ENCODE measurements at regions not wholly inside any gene's neighbourhood (a gene's known extent, or its start where the extent isn't known, plus 50 kb on each side); places are given as distances from the start of the nearest gene placed in this dataset.

GRCh38 chr5:38151878-38152277 lies 106.5 kb upstream of the EGFLAM start:
- Histone ChIP-seq H3K36me3 (ENCODE audit: control insufficient read depth, insufficient read depth, low read length) (no peaks in the 10 kb centered on the region), H2AFZ (ENCODE audit: low read length) (no peak overlapping the region), H3K79me2 (ENCODE audit: control insufficient read depth, insufficient read depth, low read length) (no peaks in the 10 kb centered on the region), H3K4me3 (replicated peaks in 1 of 4; ENCODE audit: control extremely low read depth in 1 of 4, insufficient read depth in 1 of 4, low read depth in 3 of 4, low read length in 4 of 4) (no peak overlapping the region), H4K20me1 (ENCODE audit: control insufficient read depth, extremely low read depth, insufficient read depth, low read length) (no peaks in the 10 kb centered on the region), H3K4me2 (ENCODE audit: extremely low read depth, insufficient read depth, low read length) (no peak overlapping the region), H3K9me3 (ENCODE audit: control insufficient read depth, insufficient read depth, low read depth, low read length) (no peaks in the 10 kb centered on the region), H3K9ac (ENCODE audit: insufficient read depth, low read length) (no peak overlapping the region), H3K27me3 (ENCODE audit: control insufficient read depth, insufficient read depth, low read length) (peaks cover 3% of the 10 kb centered on the region), H3K4me1 (ENCODE audit: control insufficient read depth, extremely low read depth, insufficient read depth, low read length) (no peaks in the 10 kb centered on the region), H3K27ac (ENCODE audit: insufficient read depth, low read length) (no peak overlapping the region)
- TF ChIP-seq EZH2 (IDR thresholded peaks at IDR 0.05; ENCODE audit: low read length, missing control alignments) (no peak), CTCF (conservative IDR thresholded peaks at IDR 0.05 in 1 of 2, IDR thresholded peaks at IDR 0.05 in 1 of 2; ENCODE audit: low read depth in 1 of 2, low read length in 2 of 2) (no peak)
- DNase-seq (ENCODE audit: low read depth in 2 of 2), result no peak

DNA sequence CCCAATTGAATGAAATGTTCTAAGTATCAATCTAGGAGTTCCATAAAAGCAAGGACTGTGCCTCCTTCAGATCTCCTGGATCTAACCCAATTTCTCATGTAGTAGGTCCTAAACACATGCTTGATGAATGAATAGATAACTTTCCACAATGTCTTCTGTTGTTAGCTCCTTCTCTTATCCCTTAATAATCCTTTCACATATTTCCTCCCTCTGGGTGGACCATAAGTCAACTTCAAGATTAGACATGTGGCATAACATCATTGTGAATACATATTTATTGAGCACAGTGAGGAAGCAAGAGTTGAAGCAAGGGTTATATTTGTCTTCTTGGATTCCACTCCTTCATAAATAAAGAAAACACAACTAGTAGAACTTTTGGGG lies 108.6 kb upstream of the EGFLAM start:
- Histone ChIP-seq H3K4me1 (ENCODE audit: control insufficient read depth, extremely low read depth, insufficient read depth, low read length) (no peaks in the 10 kb centered on the region), H3K79me2 (ENCODE audit: control insufficient read depth, insufficient read depth, low read length) (no peaks in the 10 kb centered on the region), H3K9ac (ENCODE audit: insufficient read depth, low read length) (no peak overlapping the region), H3K9me3 (ENCODE audit: control insufficient read depth, insufficient read depth, low read depth, low read length) (no peaks in the 10 kb centered on the region), H3K27ac (ENCODE audit: insufficient read depth, low read length) (no peak overlapping the region), H4K20me1 (ENCODE audit: control insufficient read depth, extremely low read depth, insufficient read depth, low read length) (no peaks in the 10 kb centered on the region), H2AFZ (ENCODE audit: low read length) (no peak overlapping the region), H3K4me3 (replicated peaks in 1 of 4; ENCODE audit: control extremely low read depth in 1 of 4, insufficient read depth in 1 of 4, low read depth in 3 of 4, low read length in 4 of 4) (no peak overlapping the region), H3K36me3 (ENCODE audit: control insufficient read depth, insufficient read depth, low read length) (no peaks in the 10 kb centered on the region), H3K4me2 (ENCODE audit: extremely low read depth, insufficient read depth, low read length) (no peak overlapping the region), H3K27me3 (ENCODE audit: control insufficient read depth, insufficient read depth, low read length) (peaks cover 3% of the 10 kb centered on the region)
- no peak for TF ChIP-seq EZH2 (IDR thresholded peaks at IDR 0.05; ENCODE audit: low read length, missing control alignments)
- no peak for TF ChIP-seq CTCF (conservative IDR thresholded peaks at IDR 0.05 in 1 of 2, IDR thresholded peaks at IDR 0.05 in 1 of 2; ENCODE audit: low read depth in 1 of 2, low read length in 2 of 2)
- DNase-seq (ENCODE audit: low read depth in 2 of 2), result no peak

DNA sequence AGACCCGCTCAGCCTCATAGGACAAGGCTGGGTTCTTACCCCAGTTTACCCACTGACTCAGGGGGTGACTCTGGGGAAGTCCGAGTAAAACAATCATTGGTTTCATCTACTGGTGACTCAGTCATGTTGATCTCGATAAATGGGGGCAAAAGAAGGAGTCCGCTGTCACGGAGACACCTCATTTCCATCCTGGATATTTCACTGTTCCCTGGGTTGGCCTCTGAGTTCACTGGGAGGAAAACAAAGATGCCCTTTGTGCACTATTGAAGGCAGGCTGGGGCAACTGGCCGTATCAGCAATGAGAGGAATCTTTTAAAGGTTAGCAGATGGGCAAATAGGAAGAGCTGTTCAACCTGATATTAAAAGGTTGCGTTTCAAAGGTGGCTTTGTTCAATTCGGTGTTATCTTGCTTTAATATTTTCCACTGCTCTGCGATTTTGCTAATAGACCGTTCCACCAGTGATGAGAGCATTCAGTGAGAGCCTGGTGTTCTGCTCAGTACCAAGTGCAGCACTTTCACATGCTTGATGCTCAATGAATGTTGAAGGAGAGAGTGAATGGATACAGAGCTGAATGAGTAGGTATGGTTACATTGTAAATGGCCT lies 110.2 kb upstream of the EGFLAM start:
- H3K9ac ChIP-seq (ENCODE audit: insufficient read depth, low read length), result no peak overlapping the region
- no peak overlapping the region for H2AFZ ChIP-seq (ENCODE audit: low read length)
- no peaks in the 10 kb centered on the region for H3K4me1 ChIP-seq (ENCODE audit: control insufficient read depth, extremely low read depth, insufficient read depth, low read length)
- no peak overlapping the region for H3K4me2 ChIP-seq (ENCODE audit: extremely low read depth, insufficient read depth, low read length)
- DNase-seq (ENCODE audit: low read depth in 2 of 2), result no peak
- no peaks in the 10 kb centered on the region for H3K27me3 ChIP-seq (ENCODE audit: control insufficient read depth, insufficient read depth, low read length)
- H3K9me3 ChIP-seq (ENCODE audit: control insufficient read depth, insufficient read depth, low read depth, low read length), result no peaks in the 10 kb centered on the region
- no peak for TF ChIP-seq EZH2 (IDR thresholded peaks at IDR 0.05; ENCODE audit: low read length, missing control alignments)
- TF ChIP-seq CTCF (conservative IDR thresholded peaks at IDR 0.05 in 1 of 2, IDR thresholded peaks at IDR 0.05 in 1 of 2; ENCODE audit: low read depth in 1 of 2, low read length in 2 of 2), result no peak
- H3K36me3 ChIP-seq (ENCODE audit: control insufficient read depth, insufficient read depth, low read length), result no peaks in the 10 kb centered on the region
- no peak overlapping the region for H3K4me3 ChIP-seq (replicated peaks in 1 of 4; ENCODE audit: control extremely low read depth in 1 of 4, insufficient read depth in 1 of 4, low read depth in 3 of 4, low read length in 4 of 4)
- no peaks in the 10 kb centered on the region for H4K20me1 ChIP-seq (ENCODE audit: control insufficient read depth, extremely low read depth, insufficient read depth, low read length)
- H3K79me2 ChIP-seq (ENCODE audit: control insufficient read depth, insufficient read depth, low read length), result no peaks in the 10 kb centered on the region
- H3K27ac ChIP-seq (ENCODE audit: insufficient read depth, low read length), result no peak overlapping the region
